A549 (cell line): ENCODE measurements at regions not wholly inside any gene's neighbourhood (a gene's known extent, or its start where the extent isn't known, plus 50 kb on each side); places are given as distances from the start of the nearest gene placed in this dataset.

Source experiments
- ATAC-seq, 2 experiments: fragments of 200-7000 bp in 1 of 2; fragments of >200 bp in 1 of 2; cut with Nextera tagmentation in 1 of 2; cut with Tn5 transposase in 1 of 2; 3 replicates each; pipeline versions ENCODE4 v1.8.0 to v1.9.1; 2018 to 2020; ENCODE audit warnings: mild to moderate bottlenecking in 1 of 2, moderate library complexity in 1 of 2
- CTCF ChIA-PET: fragments of 300-600 bp; sonication (Branson Sonifier 250); formaldehyde crosslinking; extraction: SDS; loops from one replicate; lab custom pipeline; 2021; ENCODE audit warnings: antibody characterized with exemption, inconsistent platforms; lab: Yijun Ruan, JAX
- POLR2A ChIA-PET: fragments of 350-600 bp; formaldehyde crosslinking; extraction: SDS; loops from one replicate; lab custom pipeline; 2021; ENCODE audit warnings: antibody characterized with exemption, inconsistent platforms; lab: Yijun Ruan, JAX
- DNase-seq, 2 experiments: peaks; one replicate each; pipeline versions ENCODE4 v3.0.0 to v3.0.0-alpha.2; 2011 to 2016; ENCODE audit warnings: low read depth in 1 of 2, low spot score in 1 of 2
- FAIRE-seq: peaks from 2 replicates; lab custom pipeline; 2011; peaks lifted over from hg19 to GRCh38; lab: Jason Lieb, UNC
- H3K27ac ChIP-seq, 2 experiments: fragments of >200 bp; sonication (Bioruptor Twin); formaldehyde crosslinking; 3 replicates each; pipeline ENCODE4 v1.5.1; 2016 to 2017
- H3K4me1 ChIP-seq: fragments of >200 bp; sonication (Bioruptor Twin); formaldehyde crosslinking; 3 replicates; pipeline ENCODE4 v1.6.1; 2016
- H3K4me2 ChIP-seq: fragments of >200 bp; sonication (Bioruptor Twin); formaldehyde crosslinking; 3 replicates; pipeline ENCODE4 v1.6.1; 2016
- H3K4me3 ChIP-seq: fragments of >200 bp; sonication (Bioruptor Twin); formaldehyde crosslinking; 3 replicates; pipeline ENCODE4 v1.5.1; 2016
- H3K9me3 ChIP-seq: fragments of >200 bp; sonication (Bioruptor Twin); formaldehyde crosslinking; 3 replicates; pipeline ENCODE4 v1.6.1; 2016
- CBX8 ChIP-seq: fragments of 200-600 bp; sonication (generic); IDR thresholded peaks from 2 replicates; pipeline ENCODE4 v1.6.1; 2016
- CEBPB ChIP-seq, 2 experiments: fragments of >200 bp in 1 of 2; sonication (Bioruptor Twin) in 1 of 2; formaldehyde crosslinking in 1 of 2; IDR thresholded peaks; 2 replicates each; pipeline ENCODE4 v1.6.1; 2012 to 2016
- E2F6 ChIP-seq: IDR thresholded peaks from 2 replicates; pipeline ENCODE4 v1.6.1; 2012; ENCODE audit warnings: low read depth, borderline replicate concordance
- EHF ChIP-seq: fragments of 250-450 bp; sonication (Bioruptor Pico); IDR thresholded peaks from 2 replicates; pipeline ENCODE4 v1.5.0; 2020; ENCODE audit warnings: mild to moderate bottlenecking
- FOSB ChIP-seq: fragments of 250-450 bp; sonication (Bioruptor Pico); IDR thresholded peaks from 2 replicates; pipeline ENCODE4 v1.5.0; 2020; ENCODE audit warnings: mild to moderate bottlenecking, moderate library complexity
- FOSL2 ChIP-seq, 2 experiments: fragments of 450-650 bp in 1 of 2; fragments of >200 bp in 1 of 2; sonication (Bioruptor Twin) in 1 of 2; formaldehyde crosslinking; IDR thresholded peaks; 2 replicates each; pipeline versions ENCODE4 v1.5.0 to v1.6.1; 2016 to 2020; ENCODE audit warnings: mild to moderate bottlenecking in 1 of 2, moderate library complexity in 1 of 2
- HDAC2 ChIP-seq: fragments of 200-600 bp; sonication (generic); IDR thresholded peaks from 2 replicates; pipeline ENCODE4 v1.6.1; 2016
- HES2 ChIP-seq: fragments of >200 bp; sonication (Bioruptor Twin); formaldehyde crosslinking; IDR thresholded peaks from 2 replicates; pipeline ENCODE4 v1.6.1; 2016
- HEYL ChIP-seq: fragments of 250-450 bp; sonication (Bioruptor Pico); IDR thresholded peaks from 2 replicates; pipeline ENCODE4 v1.8.0; 2021; ENCODE audit warnings: mild to moderate bottlenecking, moderate library complexity
- HOXA7 ChIP-seq: fragments of 250-450 bp; sonication (Bioruptor Pico); IDR thresholded peaks from 2 replicates; pipeline ENCODE4 v1.5.0; 2020; ENCODE audit warnings: mild to moderate bottlenecking, moderate library complexity
- HOXB13 ChIP-seq: fragments of 250-450 bp; sonication (Bioruptor Pico); IDR thresholded peaks from 2 replicates; pipeline ENCODE4 v1.5.0; 2020; ENCODE audit warnings: low read depth, mild to moderate bottlenecking, moderate library complexity
- KDM1A ChIP-seq: fragments of 200-600 bp; sonication (generic); IDR thresholded peaks from 2 replicates; pipeline ENCODE4 v1.6.1; 2016; ENCODE audit warnings: low read depth, mild to moderate bottlenecking
- KDM5A ChIP-seq: fragments of 200-600 bp; sonication (generic); IDR thresholded peaks from 2 replicates; pipeline ENCODE4 v1.6.1; 2016; ENCODE audit warnings: antibody characterized with exemption, mild to moderate bottlenecking
- MAX ChIP-seq: IDR thresholded peaks from 2 replicates; pipeline ENCODE4 v1.6.1; 2012
- MAZ ChIP-seq: fragments of 150-350 bp; IDR thresholded peaks from 2 replicates; pipeline ENCODE4 v1.6.1; 2014; ENCODE audit warnings: antibody characterized with exemption, low read depth, low read length, borderline replicate concordance
- NFE2L2 ChIP-seq: fragments of 150-350 bp; conservative IDR thresholded peaks from 2 replicates; pipeline ENCODE4 v1.6.1; 2014; ENCODE audit warnings: low read length
- NPAS2 ChIP-seq: fragments of 250-450 bp; sonication (Bioruptor Pico); IDR thresholded peaks from 2 replicates; pipeline ENCODE4 v1.8.0; 2022; ENCODE audit warnings: mild to moderate bottlenecking, moderate library complexity, borderline replicate concordance
- NR3C1 ChIP-seq: fragments of >200 bp; sonication (Bioruptor Twin); formaldehyde crosslinking; IDR thresholded peaks from 3 replicates; pipeline ENCODE4 v1.6.1; 2017
- RAD21 ChIP-seq, 2 experiments: fragments of >200 bp in 1 of 2; sonication (Bioruptor Twin) in 1 of 2; formaldehyde crosslinking in 1 of 2; IDR thresholded peaks in 1 of 2; conservative IDR thresholded peaks in 1 of 2; 2 replicates in 1 of 2; 3 replicates in 1 of 2; pipeline ENCODE4 v1.6.1; 2012 to 2018; ENCODE audit warnings: inconsistent platforms in 1 of 2
- RARB ChIP-seq: fragments of 250-450 bp; sonication (Bioruptor Pico); IDR thresholded peaks from 2 replicates; pipeline ENCODE4 v1.8.0; 2021; ENCODE audit warnings: mild to moderate bottlenecking, moderate library complexity
- RNF2 ChIP-seq: fragments of 200-600 bp; sonication (generic); IDR thresholded peaks from 2 replicates; pipeline ENCODE4 v1.6.1; 2016; ENCODE audit warnings: low read depth, mild to moderate bottlenecking, antibody characterized with exemption, moderate library complexity, borderline replicate concordance
- SMC3 ChIP-seq: fragments of >200 bp; sonication (Bioruptor Twin); formaldehyde crosslinking; IDR thresholded peaks from 3 replicates; pipeline ENCODE4 v1.6.1; 2018; ENCODE audit warnings: inconsistent platforms
- SREBF2 ChIP-seq: fragments of 450-650 bp; IDR thresholded peaks from 2 replicates; pipeline ENCODE4 v1.6.1; 2014; ENCODE audit warnings: mild to moderate bottlenecking, moderate library complexity
- ZFP36 ChIP-seq: fragments of 450-650 bp; IDR thresholded peaks from 2 replicates; pipeline ENCODE4 v1.6.1; 2014; ENCODE audit warnings: borderline replicate concordance; ENCODE audit not compliant: partially characterized antibody
- WGBS: methylation state at CpG from one replicate; pipeline ENCODE4 v1.1.6; 2017; ENCODE audit errors: missing lambda C conversion rate; 5-methylcytosine and 5-hydroxymethylcytosine counted together

GRCh38 chr6:904994-905393 is 212.1 kb upstream of the EXOC2 start:
- ChIA-PET CTCF (no interaction called here), POLR2A (no interaction called here)
- Histone ChIP-seq H3K27ac (no peak overlapping the region; a peak in 1 of 6 replicates), H3K9me3 (no peaks in the 10 kb centered on the region), H3K4me1 (peaks cover 38% of the 10 kb centered on the region), H3K4me3 (no peak overlapping the region), H3K4me2 (no peak overlapping the region)
- ATAC-seq (no peak), FAIRE-seq (no peak), DNase-seq (no peak)
- TF ChIP-seq EHF (no peak), RAD21 (conservative IDR thresholded peaks at IDR 0.05 in 1 of 2, IDR thresholded peaks at IDR 0.05 in 1 of 2) (no peak), HES2 (no peak), NFE2L2 (no peak), HDAC2 (no peak), RNF2 (no peak), KDM1A (no peak)

GRCh38 chr6:903761-904160 is 210.8 kb upstream of the EXOC2 start:
- WGBS = 65% methylated on average over 6 of the region's 6 CpGs
- FAIRE-seq = no peak

GRCh38 chr6:901696-902460 is 208.9 kb upstream of the EXOC2 start:
- POLR2A ChIA-PET = interaction anchor here (0.6 to 2.2 kb wide), 4 partner anchors 17 to 708 kb away, joined by 3 to 12 read pairs (median 3); partner anchors contain the start of gene FOXC1

More at GRCh38 chr6:903761-904160, 210.8 kb upstream of the EXOC2 start:
- ATAC-seq (no peak), DNase-seq (no peak)
- TF ChIP-seq NR3C1 = no peak
- TF ChIP-seq FOSB (CRISPR knock-in tag) = no peak
- TF ChIP-seq MAZ = no peak
- no peak for TF ChIP-seq HDAC2
- no peak for TF ChIP-seq KDM5A
- TF ChIP-seq FOSL2 (IDR thresholded peaks at IDR 0.05) = no peak
- no peak for TF ChIP-seq FOSL2 (CRISPR knock-in tag; IDR thresholded peaks at IDR 0.05)
- TF ChIP-seq ZFP36 = no peak
- no peak for TF ChIP-seq RARB (CRISPR knock-in tag)
- TF ChIP-seq HOXB13 (CRISPR knock-in tag) = no peak
- TF ChIP-seq MAX = no peak
- TF ChIP-seq RAD21 (conservative IDR thresholded peaks at IDR 0.05 in 1 of 2, IDR thresholded peaks at IDR 0.05 in 1 of 2) = no peak
- no peak for TF ChIP-seq NFE2L2
- TF ChIP-seq RNF2 = no peak
- TF ChIP-seq CBX8 = no peak
- Histone ChIP-seq H3K27ac (peak overlapping the region; percentile 68 to 75; a peak in 5 of 6 replicates), H3K9me3 (no peaks in the 10 kb centered on the region), H3K4me2 (no peak overlapping the region), H3K4me1 (peaks cover 38% of the 10 kb centered on the region), H3K4me3 (no peak overlapping the region)
- POLR2A ChIA-PET = no interaction called here
- CTCF ChIA-PET = interaction anchor here (0.7 to 3.7 kb wide), 3 partner anchors 8 to 107 kb away, joined by 3 to 18 read pairs (median 5); no protein-coding TSS in a partner anchor

More at GRCh38 chr6:901696-902460, 208.9 kb upstream of the EXOC2 start:
- no peak for FAIRE-seq
- TF ChIP-seq KDM5A (no peak), HEYL (CRISPR knock-in tag) (no peak), SMC3 (no peak), KDM1A (no peak), SREBF2 (no peak), CEBPB (IDR thresholded peaks at IDR 0.05) (no peak), E2F6 (no peak), NPAS2 (CRISPR knock-in tag) (no peak), EHF (no peak), HOXB13 (CRISPR knock-in tag) (no peak), HOXA7 (no peak)
- TF ChIP-seq, all 56 proteins: peak for 0
- DNase-seq (no peak), ATAC-seq (peak in 1 of 2 experiments; percentile 8; a peak in 1 of 6 replicates)
- peak overlapping the region; percentile 71 for H3K4me2 ChIP-seq
- CTCF ChIA-PET = interaction anchor here (0.9 to 3.7 kb wide), 7 partner anchors 10 to 495 kb away, joined by 3 to 18 read pairs (median 4); no protein-coding TSS in a partner anchor
- peaks cover 26% of the 10 kb centered on the region for H3K4me1 ChIP-seq
- 46% methylated on average over 9 of the region's 9 CpGs for WGBS
- H3K9me3 ChIP-seq = no peaks in the 10 kb centered on the region
- peak overlapping the region; percentile 75 to 85 for H3K27ac ChIP-seq
- H3K4me3 ChIP-seq = no peak overlapping the region
